Ovary (tissue), 3 donors: ENCODE measurements at regions not wholly inside any gene's neighbourhood (a gene's known extent, or its start where the extent isn't known, plus 50 kb on each side); places are given as distances from the start of the nearest gene placed in this dataset.

Source experiments
- POLR2A ChIP-seq: fragments of 450-650 bp; IDR thresholded peaks from one replicate; pipeline ENCODE4 v1.6.1; 2017; ENCODE audit warnings: antibody characterized with exemption, mild to moderate bottlenecking, moderate library complexity
- TF ChIP-seq, protein P1 (sequence below), 3 donors: fragments of 450-650 bp in 2 of 3; fragments of 200-600 bp in 1 of 3; IDR thresholded peaks; one replicate each; pipeline versions ENCODE4 v1.5.1 to v1.8.0; 2016 to 2022; ENCODE audit warnings: antibody characterized with exemption in 3 of 3, mild to moderate bottlenecking in 1 of 3
- donor health status: DM: no; HTN: no; CAD: no.

DNA sequence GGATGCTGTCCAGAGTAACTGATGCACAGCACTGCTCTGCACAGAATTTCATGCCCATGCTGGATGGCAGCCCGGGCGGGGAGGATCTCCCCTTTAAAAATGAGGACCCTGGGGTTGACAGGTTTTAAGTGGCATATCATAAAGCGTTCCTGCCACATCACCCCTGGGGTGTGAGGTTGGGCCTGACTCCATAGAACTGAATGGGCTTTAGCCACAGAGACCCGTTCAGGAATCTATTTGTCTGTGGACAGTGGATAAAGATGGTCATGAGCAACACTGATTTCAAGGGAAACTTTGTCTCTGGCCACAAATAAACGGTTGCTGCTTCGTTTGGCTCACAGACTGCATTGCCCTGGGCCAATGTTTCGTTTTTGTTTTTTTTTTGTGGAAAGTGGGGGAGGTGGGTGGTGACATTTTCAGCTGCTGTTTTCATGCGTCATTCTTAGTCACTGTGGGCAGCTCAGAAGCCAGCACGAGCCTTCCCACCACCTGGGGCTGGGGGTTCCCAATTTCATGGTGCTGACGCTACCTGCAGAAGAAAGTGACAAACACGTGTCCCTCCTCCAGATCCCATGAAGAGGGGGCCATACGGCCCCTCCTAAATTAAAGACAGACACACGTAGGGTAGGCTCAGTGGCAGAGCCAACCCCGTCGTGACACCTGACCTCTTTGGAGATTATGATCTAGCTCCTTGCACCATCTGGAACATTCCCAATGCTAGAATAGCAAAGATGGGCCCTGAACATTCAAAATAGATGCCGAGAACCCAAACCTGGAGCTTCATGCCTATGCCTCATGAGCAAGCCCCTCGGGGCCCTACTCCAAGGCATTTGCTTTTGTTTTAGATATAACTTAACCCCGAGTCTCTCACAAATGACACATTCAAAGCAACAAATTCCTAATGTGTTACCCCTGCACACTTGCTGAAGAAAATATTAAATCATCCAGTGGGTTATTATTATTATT, 54.8 kb upstream of the PHF21B start:
- TF ChIP-seq, protein P1, sequence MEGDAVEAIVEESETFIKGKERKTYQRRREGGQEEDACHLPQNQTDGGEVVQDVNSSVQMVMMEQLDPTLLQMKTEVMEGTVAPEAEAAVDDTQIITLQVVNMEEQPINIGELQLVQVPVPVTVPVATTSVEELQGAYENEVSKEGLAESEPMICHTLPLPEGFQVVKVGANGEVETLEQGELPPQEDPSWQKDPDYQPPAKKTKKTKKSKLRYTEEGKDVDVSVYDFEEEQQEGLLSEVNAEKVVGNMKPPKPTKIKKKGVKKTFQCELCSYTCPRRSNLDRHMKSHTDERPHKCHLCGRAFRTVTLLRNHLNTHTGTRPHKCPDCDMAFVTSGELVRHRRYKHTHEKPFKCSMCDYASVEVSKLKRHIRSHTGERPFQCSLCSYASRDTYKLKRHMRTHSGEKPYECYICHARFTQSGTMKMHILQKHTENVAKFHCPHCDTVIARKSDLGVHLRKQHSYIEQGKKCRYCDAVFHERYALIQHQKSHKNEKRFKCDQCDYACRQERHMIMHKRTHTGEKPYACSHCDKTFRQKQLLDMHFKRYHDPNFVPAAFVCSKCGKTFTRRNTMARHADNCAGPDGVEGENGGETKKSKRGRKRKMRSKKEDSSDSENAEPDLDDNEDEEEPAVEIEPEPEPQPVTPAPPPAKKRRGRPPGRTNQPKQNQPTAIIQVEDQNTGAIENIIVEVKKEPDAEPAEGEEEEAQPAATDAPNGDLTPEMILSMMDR (IDR thresholded peaks at IDR 0.05), result no peak
- no peak for TF ChIP-seq POLR2A
